IMR-90 (cell line): ENCODE measurements at regions not wholly inside any gene's neighbourhood (a gene's known extent, or its start where the extent isn't known, plus 50 kb on each side); places are given as distances from the start of the nearest gene placed in this dataset.

ENCODE experiments used
- ATAC-seq: fragments of 200-7000 bp; cut with Tn5 transposase; 2 replicates; pipeline ENCODE4 v1.9.1; 2020; ENCODE audit warnings: low read depth, mild to moderate bottlenecking, moderate library complexity
- BruUV-seq: library from RNA; stranded (reverse); fragments of 400-500 nt; replicated peaks from 2 replicates; lab custom pipeline; 2021; lab: Mats Ljungman, UMichigan
- CTCF ChIA-PET: fragments of 300-600 bp; formaldehyde crosslinking; extraction: SDS; loops from one replicate; lab custom pipeline; 2021; ENCODE audit warnings: antibody characterized with exemption; lab: Yijun Ruan, JAX
- POLR2A ChIA-PET: fragments of 300-600 bp; sonication (Branson Sonifier 250); formaldehyde crosslinking; loops from one replicate; lab custom pipeline; 2022; ENCODE audit warnings: antibody characterized with exemption; ENCODE audit not compliant: unreplicated experiment; lab: Charles Lee
- DNase-seq: peaks from one replicate; pipeline ENCODE4 v3.0.0; 2013
- H2AFZ ChIP-seq: replicated peaks from 2 replicates; pipeline ENCODE3; 2013; ENCODE audit warnings: low read length, mild to moderate bottlenecking; ENCODE audit not compliant: poor library complexity
- H2AK5ac ChIP-seq: 2 replicates; pipeline ENCODE4 v1.6.1; 2013; ENCODE audit warnings: low read depth, low read length, inconsistent platforms
- H2AK9ac ChIP-seq: replicated peaks from 2 replicates; pipeline ENCODE3; 2013; ENCODE audit warnings: mild to moderate bottlenecking, low read depth, low read length, moderate library complexity; ENCODE audit not compliant: poor library complexity
- H2BK120ac ChIP-seq: 2 replicates; pipeline ENCODE4 v1.6.1; 2013; ENCODE audit warnings: low read depth, low read length, inconsistent platforms
- H2BK15ac ChIP-seq: 3 replicates; pipeline ENCODE4 v1.6.1; 2013; ENCODE audit warnings: low read depth, low read length, inconsistent platforms
- H2BK20ac ChIP-seq: 2 replicates; pipeline ENCODE4 v1.6.1; 2013; ENCODE audit warnings: low read depth, mild to moderate bottlenecking, inconsistent platforms, low read length, moderate library complexity
- H2BK5ac ChIP-seq: 2 replicates; pipeline ENCODE4 v1.6.1; 2013; ENCODE audit warnings: mild to moderate bottlenecking, low read depth, low read length, inconsistent platforms; ENCODE audit not compliant: poor library complexity, severe bottlenecking
- H3K14ac ChIP-seq: replicated peaks from 2 replicates; pipeline ENCODE4 v1.6.1; 2013; ENCODE audit warnings: low read depth, low read length, inconsistent platforms
- H3K18ac ChIP-seq: 2 replicates; pipeline ENCODE4 v1.6.1; 2013; ENCODE audit warnings: low read depth, low read length, control low read depth
- H3K23ac ChIP-seq: 2 replicates; pipeline ENCODE4 v1.6.1; 2013; ENCODE audit warnings: low read depth, low read length, inconsistent platforms
- H3K27ac ChIP-seq: 2 replicates; pipeline ENCODE4 v1.5.1; 2013; ENCODE audit warnings: mild to moderate bottlenecking, control low read depth, low read length; ENCODE audit not compliant: insufficient read depth
- H3K27me3 ChIP-seq: 2 replicates; pipeline ENCODE4 v1.6.1; 2013; ENCODE audit warnings: low read length; ENCODE audit not compliant: control insufficient read depth, insufficient read depth
- H3K36me3 ChIP-seq: 2 replicates; pipeline ENCODE4 v1.6.1; 2013; ENCODE audit warnings: low read length, mixed read lengths; ENCODE audit not compliant: control insufficient read depth, insufficient read depth
- H3K4ac ChIP-seq: 2 replicates; pipeline ENCODE4 v1.6.1; 2013; ENCODE audit warnings: low read depth, low read length, inconsistent platforms
- H3K4me1 ChIP-seq: 2 replicates; pipeline ENCODE4 v1.6.1; 2013; ENCODE audit warnings: low read length, mixed read lengths; ENCODE audit not compliant: control insufficient read depth, insufficient read depth
- H3K4me2 ChIP-seq: 2 replicates; pipeline ENCODE4 v1.6.1; 2013; ENCODE audit warnings: low read depth, mild to moderate bottlenecking, control low read depth, low read length, moderate library complexity
- H3K4me3 ChIP-seq: 2 replicates; pipeline ENCODE4 v1.5.1; 2013; ENCODE audit warnings: low read depth, mild to moderate bottlenecking, control low read depth, low read length, moderate library complexity; ENCODE audit not compliant: insufficient read depth
- H3K56ac ChIP-seq: 2 replicates; pipeline ENCODE4 v1.6.1; 2013; ENCODE audit warnings: low read length, inconsistent platforms; ENCODE audit not compliant: insufficient read depth; ENCODE audit errors: extremely low read depth
- H3K79me1 ChIP-seq, 2 experiments: 2 replicates each; pipeline ENCODE4 v1.6.1; 2013; ENCODE audit warnings: low read length in 2 of 2, inconsistent platforms in 1 of 2, low read depth in 1 of 2
- H3K9ac ChIP-seq: 2 replicates; pipeline ENCODE4 v1.6.1; 2013; ENCODE audit warnings: low read depth, low read length, control low read depth
- H3K9me1 ChIP-seq: 2 replicates; pipeline ENCODE4 v1.6.1; 2013; ENCODE audit warnings: low read length, inconsistent platforms; ENCODE audit not compliant: insufficient read depth
- H3K9me3 ChIP-seq: 2 replicates; pipeline ENCODE4 v1.6.1; 2013; ENCODE audit warnings: low read length; ENCODE audit not compliant: control insufficient read depth, insufficient read depth
- H4K20me1 ChIP-seq: 2 replicates; pipeline ENCODE4 v1.6.1; 2013; ENCODE audit warnings: low read length, inconsistent platforms; ENCODE audit not compliant: insufficient read depth
- H4K5ac ChIP-seq: 2 replicates; pipeline ENCODE4 v1.6.1; 2013; ENCODE audit warnings: mild to moderate bottlenecking, low read depth, low read length, control low read depth
- H4K8ac ChIP-seq, 2 experiments: 2 replicates each; pipeline ENCODE4 v1.6.1; 2013; ENCODE audit warnings: low read depth in 2 of 2, low read length in 2 of 2, control low read depth in 1 of 2, inconsistent platforms in 1 of 2
- H4K91ac ChIP-seq: 2 replicates; pipeline ENCODE4 v1.6.1; 2013; ENCODE audit warnings: low read depth, low read length, inconsistent platforms; ENCODE audit not compliant: insufficient read depth
- CEBPB ChIP-seq: IDR thresholded peaks from 2 replicates; pipeline ENCODE4 v1.6.1; 2012; ENCODE audit warnings: low read depth, low read length, improper control_type of control experiment
- FOS ChIP-seq: fragments of 150-350 bp; IDR thresholded peaks from 2 replicates; pipeline ENCODE4 v1.6.1; 2016; ENCODE audit warnings: low read depth, low read length
- MAFK ChIP-seq: IDR thresholded peaks from 2 replicates; pipeline ENCODE4 v1.6.1; 2012; ENCODE audit warnings: low read depth, low read length, improper control_type of control experiment
- MXI1 ChIP-seq: IDR thresholded peaks from 2 replicates; pipeline ENCODE4 v1.6.1; 2012; ENCODE audit warnings: low read depth, mild to moderate bottlenecking, low read length, moderate library complexity, borderline replicate concordance
- POLR2A ChIP-seq: IDR thresholded peaks from 2 replicates; pipeline ENCODE4 v1.6.1; 2012; ENCODE audit warnings: mild to moderate bottlenecking, low read depth, low read length
- RCOR1 ChIP-seq: IDR thresholded peaks from 2 replicates; pipeline ENCODE4 v1.6.1; 2012; ENCODE audit warnings: mild to moderate bottlenecking, low read length, improper control_type of control experiment; ENCODE audit not compliant: insufficient replicate concordance
- WGBS, 2 experiments: methylation state at CpG; one replicate each; pipeline versions ENCODE4 v1.1.5 to v1.1.7; 2013; ENCODE audit warnings: missing lambda C conversion rate in 2 of 2; ENCODE audit not compliant: insufficient read length in 1 of 2; ENCODE audit errors: extremely low coverage in 2 of 2; 5-methylcytosine and 5-hydroxymethylcytosine counted together
- dilution Hi-C: fragments of 300-500 bp; cut with HindIII; formaldehyde crosslinking; loops from one replicate; pipeline ENCODE4 v1.14.3; 2018; ENCODE audit warnings: low sequenced_read_pairs; ENCODE audit not compliant: unreplicated experiment
- in situ Hi-C: fragments of 300-500 bp; cut with MboI; formaldehyde crosslinking; loops from 3 replicates; pipeline ENCODE4 v1.14.3; 2019; ENCODE audit warnings: low sequenced_read_pairs, inconsistent platforms, mixed read lengths
- intact Hi-C: fragments of 100-400 bp; cut with micrococcal nuclease; formaldehyde crosslinking; loops from 2 replicates; pipeline ENCODE4 v1.10.0; 2022
- TF ChIP-seq, protein P1 (sequence below): fragments of 150-350 bp; IDR thresholded peaks from 2 replicates; pipeline ENCODE4 v1.6.1; 2017; ENCODE audit warnings: mild to moderate bottlenecking, antibody characterized with exemption, low read length, low read depth

DNA sequence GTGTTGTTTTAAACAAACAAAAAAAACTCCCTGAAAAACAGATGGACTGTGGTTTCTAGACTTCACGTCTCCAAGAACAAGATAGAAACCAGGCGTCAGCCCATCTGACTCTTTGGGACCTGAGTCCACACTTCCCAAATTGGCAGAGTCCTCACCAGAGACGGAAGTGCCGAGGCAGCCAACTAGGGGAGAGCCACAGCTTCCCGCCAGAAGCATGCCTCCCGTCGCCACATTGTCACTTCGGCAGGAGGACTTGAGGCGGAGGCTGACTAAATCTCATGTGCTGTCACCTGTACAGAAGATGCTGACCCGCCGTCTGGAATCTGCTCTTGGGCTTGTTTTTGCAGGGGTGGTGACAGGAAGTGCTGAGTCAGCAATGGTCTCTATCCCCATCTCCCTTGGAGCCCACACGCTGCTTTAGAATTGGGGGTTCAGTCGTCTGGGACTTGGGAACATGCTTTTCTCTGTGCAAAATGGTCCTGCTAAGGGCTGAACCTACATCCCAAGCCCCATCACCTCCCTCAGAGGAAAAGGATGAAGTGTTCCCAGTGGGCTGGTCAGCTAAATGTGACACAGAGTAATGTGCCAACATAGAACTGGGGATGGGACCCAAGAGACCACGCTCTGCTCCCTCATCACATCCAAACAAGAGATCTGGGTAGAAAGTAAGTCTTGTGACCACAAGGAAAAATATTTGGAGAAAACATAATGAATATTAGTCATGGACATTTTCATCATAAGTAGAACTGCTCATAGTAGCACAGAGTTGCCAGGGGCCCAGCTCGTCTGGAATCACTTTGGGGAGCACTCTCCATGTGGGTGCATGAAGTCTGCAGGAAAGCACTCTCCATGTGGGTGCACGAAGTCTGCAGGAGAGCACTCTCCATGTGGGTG is 152.9 kb downstream of the SNX19 start:
- TF ChIP-seq, protein P1, sequence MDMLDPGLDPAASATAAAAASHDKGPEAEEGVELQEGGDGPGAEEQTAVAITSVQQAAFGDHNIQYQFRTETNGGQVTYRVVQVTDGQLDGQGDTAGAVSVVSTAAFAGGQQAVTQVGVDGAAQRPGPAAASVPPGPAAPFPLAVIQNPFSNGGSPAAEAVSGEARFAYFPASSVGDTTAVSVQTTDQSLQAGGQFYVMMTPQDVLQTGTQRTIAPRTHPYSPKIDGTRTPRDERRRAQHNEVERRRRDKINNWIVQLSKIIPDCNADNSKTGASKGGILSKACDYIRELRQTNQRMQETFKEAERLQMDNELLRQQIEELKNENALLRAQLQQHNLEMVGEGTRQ, result no peak
- peak; percentile 99 for TF ChIP-seq MAFK
- no peak for TF ChIP-seq POLR2A
- no peak for TF ChIP-seq RCOR1
- no peak for TF ChIP-seq CEBPB
- no peak for TF ChIP-seq MXI1
- TF ChIP-seq FOS, result no peak
- no peaks in the 10 kb centered on the region for H3K9me1 ChIP-seq
- H3K79me1 ChIP-seq, result no peaks in the 10 kb centered on the region
- H4K91ac ChIP-seq, result no peak overlapping the region
- H4K5ac ChIP-seq, result no peak overlapping the region
- 83% methylated on average over 7 of the region's 16 CpGs; no CpG with 5 or more reads in 1 of the 2 experiments for WGBS, 2 experiments
- no peak overlapping the region for H3K4me2 ChIP-seq
- in situ Hi-C loops, result no loop called here
- no peaks in the 10 kb centered on the region for H3K36me3 ChIP-seq
- H3K9me3 ChIP-seq, result no peaks in the 10 kb centered on the region
- BruUV-seq, result no TSS peak
- POLR2A ChIA-PET, result no interaction called here
- intact Hi-C loops, result no loop called here
- CTCF ChIA-PET, result no interaction called here
- no peak overlapping the region for H3K4me3 ChIP-seq
- H3K18ac ChIP-seq, result no peak overlapping the region
- peaks cover 8% of the 10 kb centered on the region; the same call in 1 of the 2 replicates for H3K4me1 ChIP-seq
- H3K14ac ChIP-seq, result no peak overlapping the region
- H2BK15ac ChIP-seq, result no peak overlapping the region
- DNase-seq (peak; percentile 22), ATAC-seq (peak; percentile 37)
- H2AFZ ChIP-seq, result no peak overlapping the region
- H3K27ac ChIP-seq, result no peak overlapping the region
- no peak overlapping the region for H3K56ac ChIP-seq
- no peak overlapping the region for H2BK20ac ChIP-seq
- H3K23ac ChIP-seq, result no peak overlapping the region
- no peak overlapping the region for H2BK120ac ChIP-seq
- H2AK5ac ChIP-seq, result no peak overlapping the region
- H2AK9ac ChIP-seq, result no peak overlapping the region
- dilution Hi-C loops, result no loop called here
- no peak overlapping the region for H3K4ac ChIP-seq
- H2BK5ac ChIP-seq, result no peak overlapping the region
- no peaks in the 10 kb centered on the region for H4K20me1 ChIP-seq
- no peak overlapping the region for H3K9ac ChIP-seq
- no peak overlapping the region for H4K8ac ChIP-seq
- H3K27me3 ChIP-seq, result peaks cover 11% of the 10 kb centered on the region
